Hippocampal formation (tissue), 2 donors: ENCODE measurements at regions not wholly inside any gene's neighbourhood (a gene's known extent, or its start where the extent isn't known, plus 50 kb on each side); places are given as distances from the start of the nearest gene placed in this dataset.
"Not testable (repeated sequence)": the region's sequence is repeated elsewhere in the genome, so short reads cannot be mapped to it uniquely, and the experiment has no call there.

Source experiments
- DNase-seq, 2 donors: peaks; one replicate each; lab custom pipeline; 2025; lab: John Stamatoyannopoulos, UW

DNA sequence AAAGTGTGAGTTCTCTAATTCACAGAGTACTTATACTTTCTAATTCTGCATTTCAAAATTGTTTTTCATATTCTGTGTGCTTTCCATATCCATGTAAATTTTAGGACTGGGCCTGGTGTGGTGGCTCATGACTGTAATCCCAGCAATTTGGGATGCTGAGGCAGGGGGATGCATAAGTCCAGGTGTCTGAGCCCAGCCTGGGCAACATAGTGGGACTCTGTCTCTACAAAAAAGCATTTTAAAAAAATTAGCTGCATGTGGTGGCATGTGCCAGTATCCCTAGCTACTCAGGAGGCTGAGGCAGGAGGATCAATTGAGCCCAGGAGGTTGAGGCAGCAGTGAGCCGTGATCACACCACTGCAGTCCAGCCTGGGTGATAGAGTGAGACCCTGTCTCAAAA, 382.6 kb upstream of the AKR1E2 start:
- DNase-seq = no peak

DNA sequence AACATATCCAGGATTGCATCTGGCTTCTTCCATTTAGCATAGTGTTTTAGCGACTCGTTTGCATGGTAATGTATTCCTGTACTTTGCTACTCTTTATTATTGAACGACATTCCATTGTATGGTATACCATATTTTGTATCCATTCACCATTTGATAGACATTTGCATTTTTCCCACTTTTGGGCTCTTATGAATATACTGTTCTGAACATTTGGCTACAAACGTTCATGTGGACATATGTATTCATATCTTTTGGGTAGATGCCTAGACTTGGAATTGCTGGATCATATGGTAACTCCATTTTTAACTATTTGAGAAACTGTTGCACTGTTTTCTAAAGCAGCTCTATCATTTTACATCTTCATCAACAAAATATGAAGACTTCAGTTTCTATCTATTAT, 383.7 kb upstream of the AKR1E2 start:
- DNase-seq = no peak

DNA sequence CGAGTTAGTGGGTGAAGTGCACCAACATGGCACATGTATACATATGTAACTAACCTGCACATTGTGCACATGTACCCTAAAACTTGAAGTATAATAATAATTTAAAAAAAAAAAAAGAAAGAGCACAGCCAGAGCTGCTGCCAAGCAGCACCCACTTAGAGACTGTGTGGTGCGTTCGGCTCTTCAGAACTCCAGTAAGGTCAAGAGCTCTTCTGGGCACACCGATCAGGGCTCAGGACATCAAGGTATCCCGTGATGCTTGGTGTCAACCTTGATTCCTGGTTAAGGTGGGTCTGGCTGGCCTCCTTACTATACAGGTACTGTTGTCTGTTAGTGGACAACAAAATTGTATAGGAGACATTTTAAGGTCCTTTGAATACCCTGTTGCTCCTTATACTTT, 385.7 kb upstream of the AKR1E2 start:
- no peak for DNase-seq

GRCh38 chr10:4437791-4438190, 388.2 kb upstream of the AKR1E2 start:
- no peak for DNase-seq

DNA sequence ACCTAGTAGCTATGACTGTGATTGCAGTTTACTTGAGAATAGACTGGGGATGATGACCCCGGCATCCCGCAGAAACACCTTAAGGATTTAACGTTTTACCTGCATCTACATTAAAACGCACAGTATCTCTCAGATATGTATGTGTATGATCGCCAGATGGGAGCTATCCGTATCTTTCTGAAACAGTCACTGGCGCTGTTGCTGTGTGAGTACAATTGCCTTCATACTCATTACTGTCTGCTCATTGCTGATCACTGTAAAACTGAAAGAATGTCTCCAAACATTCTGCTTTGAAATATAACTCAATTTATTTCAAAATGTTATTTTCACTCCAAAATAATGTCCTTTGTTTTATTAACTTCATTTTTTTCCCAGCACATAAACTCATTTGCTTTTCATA, 388.9 kb upstream of the AKR1E2 start:
- no peak for DNase-seq

- no peak for DNase-seq
These were observed 389.9 kb upstream of the AKR1E2 start for GRCh38 chr10:4436103-4436502.

DNA sequence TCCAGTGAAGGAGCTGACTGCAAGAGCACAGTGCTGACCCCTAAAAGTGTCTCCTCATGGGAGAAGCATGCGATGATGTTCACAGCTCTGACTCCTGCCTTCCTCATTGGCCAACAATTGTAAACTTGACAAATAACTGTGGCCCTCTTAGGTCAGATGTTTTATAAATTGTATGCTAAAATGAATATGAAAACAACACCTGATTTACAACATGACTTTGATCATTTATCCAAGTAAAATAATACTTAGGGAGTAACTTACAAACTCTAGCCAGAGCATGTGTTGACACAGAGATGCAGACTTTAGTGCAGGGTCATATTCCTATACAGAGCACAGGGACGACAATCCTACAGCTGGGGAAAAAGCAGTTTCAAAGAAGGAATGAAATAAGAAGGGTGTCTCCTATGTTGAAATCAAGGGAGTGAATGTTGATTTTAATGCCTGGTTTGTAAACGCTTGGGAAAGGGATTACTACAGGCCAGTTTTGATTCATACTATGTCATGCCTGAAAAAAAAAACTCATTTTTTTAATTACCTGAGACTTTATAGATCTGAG, 391.4 kb upstream of the AKR1E2 start:
- DNase-seq = no peak

GRCh38 chr10:4434105-4434504, 391.9 kb upstream of the AKR1E2 start:
- no peak for DNase-seq

GRCh38 chr10:4431114-4431863, 394.7 kb upstream of the AKR1E2 start:
- DNase-seq = no peak

- DNase-seq = no peak
These were observed 396.4 kb upstream of the AKR1E2 start for GRCh38 chr10:4429571-4429970.

GRCh38 chr10:4427532-4427931, 398.5 kb upstream of the AKR1E2 start:
- no peak for DNase-seq

- DNase-seq = no peak
These were observed 399.1 kb upstream of the AKR1E2 start for GRCh38 chr10:4426866-4427265.

GRCh38 chr10:4409319-4409718, 416.7 kb upstream of the AKR1E2 start:
- no peak for DNase-seq

- DNase-seq = no peak
These were observed 418.2 kb upstream of the AKR1E2 start for GRCh38 chr10:4407783-4408182.

DNA sequence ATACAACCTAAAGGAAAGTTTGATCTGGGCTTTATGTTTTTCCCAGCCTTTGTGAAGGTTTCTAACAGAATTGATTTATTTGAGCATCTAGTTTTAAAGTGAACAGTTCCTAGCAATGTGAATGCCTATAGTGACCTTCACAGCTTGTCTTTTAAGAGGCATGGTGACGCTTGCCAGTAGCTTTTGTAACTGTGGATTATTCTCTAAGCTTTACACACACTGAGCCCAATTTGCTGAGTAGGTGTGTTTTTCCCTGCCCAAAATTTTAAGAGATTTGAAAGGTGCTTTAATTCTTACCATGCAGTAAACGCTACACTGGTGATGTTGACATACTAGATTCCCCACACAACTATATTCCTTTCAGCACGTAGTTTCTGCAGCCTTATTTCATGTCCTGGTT, 420.2 kb upstream of the AKR1E2 start:
- no peak for DNase-seq

GRCh38 chr10:4403638-4404252, 422.3 kb upstream of the AKR1E2 start:
- no peak for DNase-seq

DNA sequence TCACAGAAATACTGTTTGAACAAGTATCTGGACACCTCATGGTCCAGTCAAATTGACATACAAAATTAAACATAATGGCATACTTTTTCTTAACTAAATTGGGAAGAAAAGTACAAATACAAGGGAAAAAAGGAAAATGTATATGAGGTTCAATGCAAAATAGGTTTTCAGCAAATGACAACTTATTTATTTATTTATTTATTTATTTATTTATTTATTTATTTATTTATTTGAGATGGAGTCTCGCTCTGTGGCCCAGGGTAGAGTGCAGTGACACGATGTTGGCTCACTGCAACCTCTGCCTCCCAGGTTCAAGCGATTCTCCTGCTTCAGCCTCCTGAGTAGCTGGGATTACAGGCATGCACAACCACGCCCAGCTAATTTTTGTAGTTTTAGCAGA, 424.9 kb upstream of the AKR1E2 start:
- DNase-seq = not testable (repeated sequence)

GRCh38 chr10:4399556-4399955, 426.5 kb upstream of the AKR1E2 start:
- DNase-seq = no peak

- no peak for DNase-seq
These were observed 427.4 kb upstream of the AKR1E2 start for GRCh38 chr10:4398602-4399001.

- DNase-seq = no peak
These were observed 428.7 kb upstream of the AKR1E2 start for GRCh38 chr10:4397337-4397736.

- no peak for DNase-seq
These were observed 429.4 kb upstream of the AKR1E2 start for GRCh38 chr10:4396401-4397283.

DNA sequence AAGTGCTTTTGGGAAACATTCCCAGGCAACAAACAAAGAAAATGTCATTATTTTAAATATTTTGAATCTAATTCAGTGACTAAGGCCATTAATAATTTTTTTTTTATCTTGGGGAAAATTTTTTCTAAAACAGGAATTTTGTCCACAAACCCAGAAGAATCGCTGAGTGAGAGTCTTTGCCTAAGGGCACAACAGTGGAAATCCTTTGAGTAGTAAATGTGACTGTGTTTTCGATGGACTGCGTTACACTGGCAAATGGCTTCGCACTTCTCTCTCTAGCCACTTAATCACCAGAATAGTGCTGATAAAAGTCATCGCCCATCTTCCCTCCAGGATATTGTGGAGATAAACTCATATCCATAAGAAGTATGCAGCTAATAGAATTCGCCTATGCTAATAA, 430.3 kb upstream of the AKR1E2 start:
- DNase-seq = no peak

DNA sequence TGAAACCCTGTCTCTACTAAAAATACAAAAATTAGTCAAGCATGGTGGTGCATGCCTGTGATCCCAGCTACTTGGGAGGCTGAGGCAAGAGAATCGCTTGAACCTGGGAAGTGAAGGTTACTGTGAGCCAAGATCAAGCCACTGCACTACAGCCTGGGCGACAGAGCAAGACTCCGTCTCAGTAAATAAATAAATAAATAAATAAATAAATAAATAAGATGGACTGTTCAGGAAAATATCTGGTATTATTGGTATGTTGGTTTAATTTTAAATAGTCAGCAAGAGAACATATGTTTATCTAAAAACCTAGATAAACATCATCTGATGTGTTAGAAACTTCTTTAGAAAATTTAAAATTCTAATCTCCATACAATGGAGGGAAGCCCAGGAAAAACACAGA, 431.6 kb upstream of the AKR1E2 start:
- DNase-seq = not testable (repeated sequence)
